ENCODE measurements at regions not wholly inside any gene's neighbourhood (a gene's known extent, or its start where the extent isn't known, plus 50 kb on each side); places are given as distances from the start of the nearest gene placed in this dataset.

- no peak for TF ChIP-seq CTCF (conservative IDR thresholded peaks at IDR 0.05; ENCODE audit: low read length)
- TF ChIP-seq EZH2phosphoT487 (IDR thresholded peaks at IDR 0.05; ENCODE audit: borderline replicate concordance) = no peak
Observed at GRCh38 chr6:164286011-164286410, 871.5 kb downstream of the QKI start.
